Rectal smooth muscle tissue (tissue), 1 donor: ENCODE measurements at regions not wholly inside any gene's neighbourhood (a gene's known extent, or its start where the extent isn't known, plus 50 kb on each side); places are given as distances from the start of the nearest gene placed in this dataset.

Source experiments
- H3K27ac ChIP-seq: one replicate; pipeline ENCODE4 v1.7.0; 2013; ENCODE audit warnings: low read depth, low read length, inconsistent platforms
- H3K27me3 ChIP-seq: one replicate; pipeline ENCODE4 v1.7.0; 2013; ENCODE audit warnings: low read length; ENCODE audit not compliant: control insufficient read depth, insufficient read depth
- H3K36me3 ChIP-seq: one replicate; pipeline ENCODE4 v1.7.0; 2013; ENCODE audit warnings: low read length; ENCODE audit not compliant: control insufficient read depth, insufficient read depth
- H3K4me1 ChIP-seq: one replicate; pipeline ENCODE4 v1.7.0; 2013; ENCODE audit warnings: low read length; ENCODE audit not compliant: control insufficient read depth, insufficient read depth
- H3K4me3 ChIP-seq: one replicate; pipeline ENCODE4 v1.7.0; 2013; ENCODE audit warnings: low read length
- H3K9ac ChIP-seq: one replicate; pipeline ENCODE4 v1.7.0; 2013; ENCODE audit warnings: low read length

DNA sequence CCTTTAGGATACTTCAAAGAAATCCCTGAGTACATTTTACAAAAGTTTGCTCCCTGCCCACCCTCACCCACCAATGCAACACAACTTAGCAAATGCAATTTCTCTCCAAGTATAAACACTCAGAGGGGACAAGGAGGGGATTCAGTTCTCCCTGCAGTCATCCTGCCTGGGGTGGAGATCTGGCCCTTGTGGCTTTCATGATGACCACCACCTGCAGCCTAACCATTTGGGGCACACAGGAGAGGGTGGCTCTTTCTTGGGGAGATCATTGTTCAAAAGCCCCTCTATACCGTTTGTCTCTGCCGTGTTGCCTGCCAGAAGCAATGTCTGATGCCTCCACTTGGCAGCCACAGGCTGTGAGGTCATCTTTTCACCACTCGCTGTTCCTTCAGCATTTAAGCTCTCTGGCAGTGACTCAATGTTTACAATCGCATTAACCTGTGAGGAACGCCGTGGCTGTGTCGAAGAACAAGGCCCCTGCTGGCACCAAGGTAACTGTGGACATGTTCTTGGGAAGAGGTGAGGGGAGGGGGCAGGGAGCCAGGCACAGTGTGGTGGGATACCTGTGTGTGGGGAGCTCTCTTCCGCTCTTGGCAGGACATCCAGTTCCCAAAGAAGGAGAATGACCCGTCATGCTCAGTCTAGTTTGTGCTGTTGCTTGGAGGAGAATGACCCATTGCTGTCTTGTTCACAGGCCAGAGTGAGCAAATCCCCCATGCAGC lies 103.9 kb upstream of the DUSP10 start:
- no peaks in the 10 kb centered on the region for H3K36me3 ChIP-seq
- H3K4me1 ChIP-seq: peaks cover 6% of the 10 kb centered on the region
- no peaks in the 10 kb centered on the region for H3K27me3 ChIP-seq
- peak overlapping the region; percentile 42 for H3K27ac ChIP-seq
- H3K9ac ChIP-seq: no peak overlapping the region
- H3K4me3 ChIP-seq: no peak overlapping the region

DNA sequence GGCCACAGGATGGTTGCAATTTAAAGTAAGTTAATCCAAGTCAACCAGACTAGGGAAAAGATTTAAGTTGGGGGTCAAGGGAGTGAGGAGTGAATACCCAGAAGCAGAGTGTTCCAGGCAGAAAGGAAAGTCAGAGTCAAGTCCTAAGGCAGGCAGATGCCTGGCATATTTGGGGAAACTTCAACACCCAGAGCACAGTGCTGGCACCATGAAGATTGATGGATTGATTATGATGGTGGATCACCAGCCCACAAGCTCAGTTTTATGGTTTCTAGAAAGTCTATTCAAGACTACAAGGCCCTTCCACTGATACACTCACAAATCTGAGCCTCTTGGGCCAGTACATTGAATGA lies 100.1 kb upstream of the DUSP10 start:
- Histone ChIP-seq H3K9ac (no peak overlapping the region), H3K4me3 (no peak overlapping the region), H3K4me1 (peaks cover 6% of the 10 kb centered on the region), H3K27me3 (no peaks in the 10 kb centered on the region), H3K27ac (no peak overlapping the region), H3K36me3 (no peaks in the 10 kb centered on the region)

DNA sequence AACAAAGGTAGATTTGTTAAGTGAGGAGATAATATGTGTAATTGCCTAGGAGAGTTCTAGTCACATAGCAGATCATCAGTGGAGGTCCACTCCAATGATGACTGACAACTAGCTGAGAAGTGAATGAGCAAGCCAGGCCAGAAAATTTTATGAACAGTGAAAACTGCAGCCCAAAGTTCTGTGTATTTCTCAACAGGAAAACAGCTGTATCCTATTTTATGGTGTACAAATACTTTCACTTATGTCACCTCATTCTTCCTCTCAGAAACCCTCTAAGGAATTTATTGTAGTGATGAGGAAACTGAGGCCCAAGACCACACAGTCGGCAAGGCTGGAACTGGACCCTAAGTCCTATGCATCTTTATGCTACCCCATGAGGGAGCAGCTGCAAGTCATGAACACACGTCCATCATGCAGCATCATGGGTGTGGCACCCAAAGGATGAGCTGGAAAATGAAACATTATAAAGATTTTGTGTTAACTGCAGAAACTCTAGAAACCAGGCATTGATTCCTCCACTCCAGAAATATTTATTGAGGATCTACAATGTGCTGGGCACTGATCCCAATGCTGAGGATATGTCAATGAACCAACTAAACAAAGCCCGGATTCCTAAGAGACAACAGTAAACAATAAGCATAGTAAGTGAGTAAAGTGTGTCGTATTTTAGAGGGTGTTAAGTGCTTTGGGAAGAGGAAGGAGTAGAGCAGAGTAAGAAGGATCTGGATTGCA lies 99.5 kb upstream of the DUSP10 start:
- Histone ChIP-seq H3K36me3 (no peaks in the 10 kb centered on the region), H3K9ac (no peak overlapping the region)

DNA sequence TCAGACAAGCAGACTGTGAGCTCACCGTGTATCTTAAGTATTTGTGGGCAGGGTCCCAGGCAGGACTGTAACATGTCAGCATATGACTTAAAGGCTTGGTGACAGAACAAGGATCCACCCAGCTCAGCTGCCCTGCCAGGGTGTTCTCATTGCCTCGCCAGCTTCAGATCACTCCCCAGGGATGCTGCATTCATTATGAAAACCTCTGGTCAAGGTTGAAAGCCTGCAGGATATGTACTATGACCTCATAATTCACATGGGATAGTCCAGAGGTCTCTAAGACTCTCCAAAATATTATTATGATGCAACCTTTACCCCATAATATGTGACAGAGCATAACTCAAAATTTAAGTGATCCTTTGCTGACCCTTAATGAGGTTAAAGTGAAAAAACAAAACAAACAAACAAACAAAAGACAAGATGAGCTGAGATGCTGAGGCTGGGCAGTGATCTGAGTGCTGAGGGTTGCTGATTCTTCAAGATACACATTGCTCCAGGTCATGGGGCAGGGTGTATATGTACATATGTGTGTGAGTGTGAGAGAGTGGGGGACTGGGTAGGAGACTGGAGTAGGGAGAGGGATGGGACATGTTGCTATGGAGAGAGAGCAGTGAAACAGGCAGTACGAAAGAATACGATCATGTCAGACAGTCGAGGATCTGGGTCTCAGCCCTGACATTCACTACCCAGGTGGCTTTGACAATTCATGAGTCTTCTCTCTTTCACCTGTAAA lies 98.8 kb upstream of the DUSP10 start:
- no peak overlapping the region for H3K4me3 ChIP-seq
- no peaks in the 10 kb centered on the region for H3K27me3 ChIP-seq
- H3K4me1 ChIP-seq: peaks cover 4% of the 10 kb centered on the region
- no peaks in the 10 kb centered on the region for H3K36me3 ChIP-seq
- no peak overlapping the region for H3K9ac ChIP-seq
- H3K27ac ChIP-seq: no peak overlapping the region

More for the DNA sequence above, 99.5 kb upstream of the DUSP10 start:
- no peaks in the 10 kb centered on the region for H3K27me3 ChIP-seq
- H3K4me1 ChIP-seq: peaks cover 6% of the 10 kb centered on the region
- no peak overlapping the region for H3K4me3 ChIP-seq
- no peak overlapping the region for H3K27ac ChIP-seq

DNA sequence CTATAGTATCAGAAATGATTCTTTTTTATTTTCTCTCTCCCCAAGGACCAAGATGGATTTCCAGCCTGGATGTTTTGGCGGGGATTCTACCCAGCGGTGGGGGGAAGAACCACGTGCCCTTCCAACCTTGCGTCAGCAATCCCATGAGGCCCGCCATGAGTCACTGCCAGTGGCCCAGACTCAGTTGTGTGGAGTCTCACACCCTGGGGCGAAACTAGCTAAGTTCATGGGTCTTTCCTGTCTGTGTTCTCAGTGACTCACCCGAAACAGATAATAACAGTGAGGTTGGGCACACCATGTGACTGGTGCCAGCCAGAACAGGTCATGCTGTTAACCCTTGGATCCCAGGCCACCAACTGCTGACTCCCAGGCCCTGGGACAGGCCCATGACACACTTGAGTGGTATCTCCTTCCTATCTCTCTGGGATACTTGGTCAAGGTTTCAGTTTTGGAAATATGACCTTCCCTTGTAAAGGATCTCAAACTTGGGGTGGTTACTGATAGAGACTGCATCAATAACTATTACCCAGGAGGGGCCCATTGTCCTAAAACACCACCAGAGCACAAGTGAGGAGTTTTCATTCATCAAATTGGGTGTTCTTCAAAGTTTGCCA lies 98.0 kb upstream of the DUSP10 start:
- no peaks in the 10 kb centered on the region for H3K36me3 ChIP-seq
- H3K4me1 ChIP-seq: no peaks in the 10 kb centered on the region
- H3K9ac ChIP-seq: no peak overlapping the region
- H3K27me3 ChIP-seq: no peaks in the 10 kb centered on the region
- H3K4me3 ChIP-seq: no peak overlapping the region
- H3K27ac ChIP-seq: no peak overlapping the region

DNA sequence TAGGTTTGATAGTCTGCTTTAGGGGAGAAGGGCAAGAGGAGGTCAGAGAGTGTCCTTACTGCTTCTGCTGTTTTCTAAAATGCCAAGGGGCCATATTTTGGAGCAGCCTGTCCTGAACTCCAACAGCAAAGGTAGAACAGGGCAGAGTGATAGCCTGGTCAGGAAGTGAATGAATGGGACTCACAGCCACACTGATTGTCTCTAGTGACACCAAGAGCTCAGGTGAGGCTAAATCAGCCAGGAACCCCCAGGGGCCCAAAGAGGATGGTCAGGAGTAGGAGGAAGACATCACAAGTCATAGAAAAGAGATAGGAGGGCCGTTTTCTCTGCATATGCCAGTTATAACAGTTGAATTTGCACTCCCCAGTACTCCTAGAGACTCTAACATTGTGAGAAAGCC lies 97.4 kb upstream of the DUSP10 start:
- Histone ChIP-seq H3K9ac (no peak overlapping the region), H3K36me3 (no peaks in the 10 kb centered on the region), H3K4me3 (no peak overlapping the region), H3K27ac (no peak overlapping the region), H3K4me1 (no peaks in the 10 kb centered on the region), H3K27me3 (no peaks in the 10 kb centered on the region)

DNA sequence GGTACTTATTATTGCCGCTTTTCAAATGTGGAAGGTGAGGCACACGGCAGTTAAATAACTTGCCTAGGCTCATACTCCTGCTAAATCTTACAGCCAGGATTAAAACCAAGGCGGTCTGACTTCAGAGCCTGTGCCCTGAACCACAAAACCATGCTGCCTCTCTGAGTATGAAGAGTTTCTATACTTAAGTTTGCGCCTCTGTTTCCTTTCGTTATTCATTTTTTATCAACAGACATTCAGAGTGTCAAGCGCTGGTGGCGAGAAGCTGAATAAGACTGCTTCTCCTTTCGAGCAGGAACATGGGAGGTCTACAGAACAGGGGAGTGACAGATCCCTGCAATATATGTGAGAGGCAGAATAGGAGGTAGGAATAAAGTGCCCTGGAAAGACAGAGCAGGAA lies 96.0 kb upstream of the DUSP10 start:
- H3K27me3 ChIP-seq: no peaks in the 10 kb centered on the region
- H3K4me3 ChIP-seq: no peak overlapping the region
- no peaks in the 10 kb centered on the region for H3K4me1 ChIP-seq
- no peak overlapping the region for H3K27ac ChIP-seq
- no peaks in the 10 kb centered on the region for H3K36me3 ChIP-seq
- H3K9ac ChIP-seq: no peak overlapping the region

DNA sequence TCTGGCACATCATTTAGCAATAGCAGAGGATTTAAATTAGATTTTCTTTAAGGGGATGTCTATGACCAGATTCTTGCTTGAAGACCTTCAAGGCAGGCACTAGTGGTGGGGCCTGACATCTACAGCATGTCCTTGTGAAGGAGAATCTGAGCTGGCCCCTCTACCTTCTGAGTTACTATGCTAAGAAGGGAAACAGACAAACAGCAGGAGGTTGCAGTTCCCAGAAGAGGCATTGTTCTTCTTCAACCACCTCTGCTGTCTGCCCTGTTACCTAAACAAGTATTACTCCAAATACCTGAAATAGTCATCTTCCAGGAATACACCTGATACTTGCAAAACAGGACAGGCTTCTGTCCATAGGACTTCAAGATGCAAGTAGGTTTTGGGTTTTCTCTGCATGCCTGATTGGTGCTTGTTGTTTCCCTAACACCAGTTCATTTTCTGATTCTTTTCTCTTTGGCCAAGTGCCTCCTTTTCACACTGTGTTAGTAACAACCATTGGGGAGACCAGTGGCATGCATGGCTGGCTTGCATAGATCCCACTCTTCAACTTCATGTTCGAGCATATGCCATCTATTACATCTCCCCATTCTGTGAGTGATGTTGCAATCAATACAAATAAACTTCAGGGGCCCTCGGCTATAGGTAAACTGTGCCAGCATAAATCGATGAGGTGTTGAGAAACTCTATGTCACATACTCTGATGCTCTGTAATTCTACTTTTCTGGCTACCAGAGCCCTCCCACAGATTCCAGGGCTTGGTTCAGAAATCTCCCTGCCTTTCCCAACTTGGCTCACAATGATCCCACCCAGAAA lies 93.0 kb upstream of the DUSP10 start:
- Histone ChIP-seq H3K9ac (no peak overlapping the region), H3K27ac (no peak overlapping the region), H3K27me3 (no peaks in the 10 kb centered on the region), H3K4me3 (no peak overlapping the region), H3K36me3 (no peaks in the 10 kb centered on the region), H3K4me1 (peaks cover 7% of the 10 kb centered on the region)

DNA sequence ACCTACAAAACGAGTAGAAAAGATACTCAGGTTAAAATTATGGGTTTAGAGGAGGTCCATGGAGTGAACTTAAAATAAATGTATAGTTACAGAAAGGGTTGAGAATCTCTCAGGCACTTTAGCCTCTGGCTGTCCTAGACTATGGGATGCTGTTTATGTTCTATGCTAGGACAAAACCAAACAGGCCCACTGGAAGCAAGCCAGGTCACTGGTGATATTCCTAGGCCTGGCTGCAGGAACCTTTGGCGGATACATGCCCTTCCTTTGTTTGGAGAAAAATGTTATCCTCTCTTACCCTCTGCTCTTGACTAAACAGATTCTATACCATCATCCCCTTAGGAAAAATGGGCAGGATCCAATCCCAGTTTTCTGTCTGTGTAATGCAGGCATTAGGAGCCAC lies 90.7 kb upstream of the DUSP10 start:
- Histone ChIP-seq H3K9ac (no peak overlapping the region), H3K4me3 (no peak overlapping the region), H3K27me3 (no peaks in the 10 kb centered on the region), H3K27ac (peak overlapping the region; percentile 46), H3K4me1 (peaks cover 7% of the 10 kb centered on the region), H3K36me3 (no peaks in the 10 kb centered on the region)

DNA sequence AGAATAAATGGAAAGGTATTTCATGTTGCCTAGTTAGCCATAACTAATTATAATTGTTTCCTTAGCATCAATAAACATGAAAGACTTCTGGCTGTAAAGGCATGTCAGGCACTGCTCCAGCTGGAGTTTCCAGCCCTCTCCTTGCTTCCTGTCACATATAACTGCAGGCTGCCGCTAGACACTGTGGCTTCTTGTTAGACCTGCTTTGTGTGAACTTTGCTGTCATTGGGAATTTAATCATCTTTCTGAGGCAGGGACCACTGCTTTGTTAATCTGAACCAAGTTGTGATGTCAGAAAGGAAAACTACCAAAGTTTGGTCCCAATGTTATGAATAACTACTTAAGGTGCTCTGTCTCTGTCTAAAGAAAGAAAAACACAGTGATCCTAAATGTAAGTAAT lies 90.3 kb upstream of the DUSP10 start:
- Histone ChIP-seq H3K36me3 (no peaks in the 10 kb centered on the region), H3K27me3 (no peaks in the 10 kb centered on the region), H3K4me1 (peaks cover 7% of the 10 kb centered on the region), H3K27ac (peak overlapping the region; percentile 46), H3K4me3 (no peak overlapping the region), H3K9ac (no peak overlapping the region)

DNA sequence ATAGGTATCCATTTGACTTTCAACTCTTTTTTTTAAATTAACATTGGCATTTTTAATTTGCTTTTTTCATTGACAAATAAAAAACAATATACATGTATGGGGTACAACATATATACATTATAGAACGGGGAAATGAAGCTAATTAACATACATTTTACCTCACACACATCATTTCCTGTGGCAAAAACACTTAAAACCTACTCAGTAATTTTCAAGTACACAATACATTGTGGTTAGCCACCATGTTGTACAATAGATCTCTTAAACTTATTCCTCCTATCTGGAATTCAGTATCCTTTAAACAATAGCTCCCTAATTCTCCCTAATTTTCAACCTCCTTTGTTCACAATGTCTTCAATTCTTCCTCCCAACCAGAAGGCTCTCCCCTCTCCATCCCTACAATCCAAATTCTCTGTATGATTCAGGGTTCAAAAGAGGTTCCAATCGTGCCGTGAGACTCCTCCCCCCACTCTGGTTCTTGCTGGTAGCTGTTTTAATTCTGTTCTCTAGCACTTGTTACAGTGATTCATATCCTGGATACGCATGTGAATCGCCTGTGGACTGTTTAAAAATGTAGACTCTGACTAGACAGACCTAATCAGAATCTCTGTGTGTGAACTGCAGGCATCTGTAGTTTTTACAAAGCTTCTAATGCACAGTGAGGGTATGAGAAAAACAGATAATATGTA lies 87.6 kb upstream of the DUSP10 start:
- H3K36me3 ChIP-seq: no peaks in the 10 kb centered on the region
- peaks cover 7% of the 10 kb centered on the region for H3K4me1 ChIP-seq
- no peak overlapping the region for H3K9ac ChIP-seq
- H3K27me3 ChIP-seq: no peaks in the 10 kb centered on the region
- H3K27ac ChIP-seq: no peak overlapping the region
- no peak overlapping the region for H3K4me3 ChIP-seq
